NCI-H2227 (cell line): ENCODE measurements at regions not wholly inside any gene's neighbourhood (a gene's known extent, or its start where the extent isn't known, plus 50 kb on each side); places are given as distances from the start of the nearest gene placed in this dataset.
"Not testable (repeated sequence)": the region's sequence is repeated elsewhere in the genome, so short reads cannot be mapped to it uniquely, and the experiment has no call there.

Experiments
- DNase-seq: peaks from one replicate; lab custom pipeline; 2025; ENCODE audit not compliant: unreplicated experiment; lab: John Stamatoyannopoulos, UW

DNA sequence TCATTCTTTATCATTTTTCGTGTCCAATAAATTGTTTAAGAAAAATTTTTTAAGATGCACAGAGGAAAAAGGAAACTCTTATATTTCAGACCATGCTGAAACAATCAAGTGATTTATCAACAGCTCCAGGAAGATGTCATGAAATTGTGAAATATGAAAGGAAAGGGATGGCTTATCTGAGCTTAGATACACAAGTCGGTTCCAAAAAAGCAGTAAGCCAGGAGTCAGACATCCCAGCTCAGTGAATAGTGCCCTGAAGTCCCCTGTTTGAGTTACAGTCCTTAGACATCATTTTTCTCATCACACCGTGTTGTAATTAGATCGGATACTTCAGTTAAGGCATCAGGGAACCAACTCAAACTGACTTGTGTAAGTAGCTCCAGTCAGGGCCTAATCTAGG is 91.0 kb upstream of the SSTR4 start:
- no peak for DNase-seq

- no peak for DNase-seq
Measured at GRCh38 chr20:22944936-22945335, 90.2 kb upstream of the SSTR4 start.

GRCh38 chr20:22946596-22946995 is 88.5 kb upstream of the SSTR4 start:
- no peak for DNase-seq

GRCh38 chr20:22949331-22950109 is 85.6 kb upstream of the SSTR4 start:
- no peak for DNase-seq

DNA sequence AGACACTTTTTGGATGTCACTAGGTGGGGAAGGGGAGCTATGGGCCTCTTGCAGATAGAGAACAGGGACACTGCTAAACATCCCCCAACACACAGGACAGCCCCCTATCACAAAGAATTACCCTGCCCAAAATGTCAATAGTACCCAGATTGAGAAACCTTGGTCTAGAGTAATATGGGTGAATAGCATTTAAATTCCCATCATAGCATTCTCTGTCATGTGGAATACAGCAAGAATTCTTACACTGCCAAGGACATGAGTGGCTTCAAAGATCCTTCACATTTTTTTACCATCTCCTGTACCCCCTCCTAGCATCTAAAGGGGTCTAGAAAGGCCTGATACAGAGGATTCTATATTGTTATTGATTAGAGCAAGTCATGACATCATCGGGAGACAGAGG is 83.1 kb upstream of the SSTR4 start:
- no peak for DNase-seq

- DNase-seq = no peak
Measured at GRCh38 chr20:22954661-22955060, 80.5 kb upstream of the SSTR4 start.

- no peak for DNase-seq
Measured at GRCh38 chr20:22958390-22958789, 76.7 kb upstream of the SSTR4 start.

DNA sequence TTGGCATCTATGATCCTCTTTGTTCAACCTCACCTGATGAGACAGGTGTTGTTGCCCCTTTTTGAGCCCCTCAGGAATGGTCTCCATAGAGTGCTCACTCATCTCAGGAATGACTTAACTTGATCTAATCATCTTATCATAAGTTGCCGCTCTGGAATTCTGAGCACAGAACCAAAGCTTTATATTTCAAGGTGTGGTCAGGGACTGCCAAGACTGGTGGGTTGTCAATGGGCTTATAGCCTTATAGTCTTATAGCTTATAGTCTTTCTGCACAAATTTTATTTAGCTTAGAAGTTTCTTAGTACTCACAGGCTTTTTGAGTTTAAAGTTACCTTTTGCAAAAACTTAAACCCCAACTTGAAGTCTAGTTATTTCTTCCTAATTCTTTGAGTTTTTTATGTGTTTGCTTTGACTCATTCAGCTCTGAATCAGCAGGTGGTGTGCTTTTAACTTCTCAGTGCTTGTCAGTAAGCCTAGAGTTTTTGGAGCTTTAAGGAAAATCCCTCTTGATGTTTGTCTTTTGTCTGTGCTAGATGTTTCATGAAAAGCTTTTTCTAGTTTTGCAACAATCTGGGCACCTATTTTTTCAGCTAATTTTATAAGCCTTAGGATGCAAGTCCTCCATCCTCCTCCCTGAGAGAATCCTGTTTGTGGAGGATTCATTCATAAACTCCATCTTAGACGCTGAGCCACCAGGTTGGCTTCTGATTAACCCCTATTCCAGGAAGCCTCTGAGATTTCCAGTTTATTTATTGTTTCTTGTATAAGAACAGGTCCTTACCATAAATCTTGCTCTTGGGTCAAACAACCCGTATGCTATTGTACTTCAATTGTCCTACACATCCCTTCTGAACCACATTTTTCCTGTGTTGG is 72.3 kb upstream of the SSTR4 start:
- no peak for DNase-seq

GRCh38 chr20:22963581-22963980 is 71.5 kb upstream of the SSTR4 start:
- no peak for DNase-seq

- DNase-seq = no peak
Measured at GRCh38 chr20:22966787-22967464, 68.2 kb upstream of the SSTR4 start.

GRCh38 chr20:22967706-22968105 is 67.4 kb upstream of the SSTR4 start:
- DNase-seq = not testable (repeated sequence)

- DNase-seq = not testable (repeated sequence)
Measured at GRCh38 chr20:22969031-22969430, 66.1 kb upstream of the SSTR4 start.

DNA sequence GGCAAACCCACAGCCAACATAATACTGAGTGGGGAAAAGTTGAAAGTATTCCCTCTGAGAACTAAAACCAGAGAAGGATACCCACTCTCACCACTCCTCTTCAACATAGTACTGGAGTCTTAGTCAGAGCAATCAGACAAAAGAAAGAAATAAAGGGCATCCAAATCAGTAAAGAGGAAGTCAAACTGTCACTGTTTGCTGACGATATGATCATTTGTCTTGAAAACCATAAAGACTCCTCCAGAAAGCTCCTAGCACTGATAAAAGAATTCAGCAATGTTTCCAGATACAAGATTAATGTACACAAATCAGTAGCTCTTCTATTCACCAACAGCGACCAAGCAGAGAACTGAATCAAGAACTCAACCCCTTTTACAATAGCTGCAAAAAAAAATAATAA is 64.0 kb upstream of the SSTR4 start:
- not testable (repeated sequence) for DNase-seq

DNA sequence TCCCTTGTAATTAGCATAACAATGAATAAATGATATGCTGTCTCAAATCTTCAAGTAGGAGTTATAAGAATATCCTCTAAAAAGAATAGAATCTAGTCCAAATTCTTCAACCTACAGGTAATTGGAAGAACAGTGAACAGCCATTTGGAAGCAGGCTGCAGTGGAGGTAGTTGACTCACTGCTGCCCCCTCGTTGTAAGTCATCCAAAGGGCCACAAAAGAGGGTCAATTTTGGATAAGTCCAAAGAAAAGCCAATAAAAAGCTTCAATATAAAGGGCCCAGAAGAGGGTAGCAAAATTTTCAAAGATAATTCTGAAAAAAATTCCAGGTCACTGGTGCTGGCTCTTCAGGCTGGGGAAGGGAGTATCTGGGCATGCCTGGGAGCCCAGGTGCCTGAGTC is 60.8 kb upstream of the SSTR4 start:
- no peak for DNase-seq

DNA sequence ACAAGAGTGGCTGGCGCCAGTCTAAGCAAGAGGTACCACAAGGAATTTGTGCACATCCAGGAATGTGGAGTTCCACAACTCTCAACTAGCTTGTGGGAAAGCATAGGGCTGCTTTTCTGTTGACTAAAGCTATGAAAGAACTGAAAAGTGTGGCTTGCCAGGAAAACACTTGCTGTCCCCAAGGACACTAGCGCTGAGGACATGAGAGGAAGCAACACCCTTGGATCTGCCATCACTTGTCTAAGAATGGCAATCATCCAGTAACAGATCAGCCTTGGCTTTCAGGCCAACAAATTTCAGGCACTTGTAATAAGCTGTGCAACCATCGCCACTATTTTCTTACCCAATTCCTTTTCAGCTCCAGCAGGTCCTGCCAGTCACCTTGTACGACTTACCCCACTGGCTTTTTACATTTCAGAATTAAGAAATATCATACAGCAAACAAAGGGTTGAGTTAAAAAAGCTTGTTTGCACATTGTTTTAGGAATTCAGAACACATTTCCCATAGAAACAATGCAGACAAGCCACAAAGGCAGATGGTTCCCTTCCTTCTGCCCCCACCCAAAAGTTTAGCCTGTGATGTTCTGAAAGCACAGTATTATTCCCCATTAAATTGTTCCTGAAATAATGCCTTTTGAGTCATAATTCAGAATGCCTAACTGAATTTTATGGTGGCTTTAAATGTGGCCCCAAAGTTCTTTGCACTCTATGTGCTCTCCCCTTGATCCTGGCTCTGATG is 57.9 kb upstream of the SSTR4 start:
- no peak for DNase-seq

DNA sequence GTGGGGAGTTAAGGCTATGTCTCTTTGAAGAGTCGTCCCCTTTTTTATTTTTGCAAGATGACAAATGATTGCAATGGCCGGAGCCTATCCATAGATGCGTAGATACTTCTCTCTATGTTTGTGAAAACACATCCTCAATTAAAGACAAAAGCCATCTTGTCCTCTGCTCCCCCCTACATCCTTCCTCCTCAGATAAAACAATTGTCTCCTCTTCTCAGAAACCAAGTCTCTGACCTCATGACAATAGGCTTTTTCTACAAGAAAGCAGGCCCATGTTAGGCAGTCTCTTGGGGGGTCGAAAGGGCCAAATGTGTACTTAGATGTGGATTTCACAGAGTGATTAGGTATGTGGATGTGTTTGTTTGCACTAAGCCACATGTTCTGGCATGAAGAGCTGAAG is 51.1 kb upstream of the SSTR4 start:
- DNase-seq = no peak

- DNase-seq = no peak
Measured at GRCh38 chr20:22984606-22985005, 50.5 kb upstream of the SSTR4 start.

DNA sequence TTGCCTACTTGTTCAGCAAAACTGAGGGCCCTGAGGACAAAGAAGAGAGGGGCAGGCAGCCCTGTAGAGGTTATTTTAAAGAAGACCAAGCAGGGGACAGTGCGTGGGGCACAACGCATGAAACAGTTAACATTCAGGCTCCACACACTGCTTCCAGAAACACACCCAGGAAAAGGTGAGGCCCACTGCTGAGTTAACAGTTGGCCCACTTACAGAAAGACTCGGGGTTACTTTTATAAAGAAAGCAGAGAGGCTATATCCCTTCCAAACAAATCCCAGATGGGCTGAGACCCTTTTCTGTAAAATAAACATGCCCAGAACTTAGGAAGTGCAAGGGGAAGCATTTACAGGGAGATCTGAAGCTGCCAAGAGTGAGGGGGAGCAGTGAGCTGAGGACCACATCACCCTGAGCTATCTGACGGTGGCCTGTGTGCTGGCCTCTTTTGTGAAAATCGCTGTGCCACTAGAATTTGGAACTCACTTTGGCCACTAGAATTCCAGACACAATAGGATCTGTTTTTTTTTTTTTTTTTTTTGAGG is 49.8 kb upstream of the SSTR4 start:
- DNase-seq = no peak
